PC-9 (cell line): ENCODE measurements at regions not wholly inside any gene's neighbourhood (a gene's known extent, or its start where the extent isn't known, plus 50 kb on each side); places are given as distances from the start of the nearest gene placed in this dataset.

Experiments used
- BruUV-seq: library from RNA; stranded (reverse); fragments of 400-500 nt; replicated peaks from 2 replicates; lab custom pipeline; 2021; lab: Mats Ljungman, UMichigan
- CTCF ChIA-PET: fragments of 300-600 bp; sonication (Branson Sonifier 250); formaldehyde crosslinking; loops from one replicate; lab custom pipeline; 2022; ENCODE audit warnings: antibody characterized with exemption; lab: Charles Lee
- POLR2A ChIA-PET: fragments of 300-600 bp; sonication (Branson Sonifier 250); formaldehyde crosslinking; loops from one replicate; lab custom pipeline; 2022; ENCODE audit warnings: antibody characterized with exemption; ENCODE audit not compliant: unreplicated experiment; lab: Charles Lee
- DNase-seq, 2 experiments: peaks; one replicate each; pipeline versions ENCODE4 v3.0.0 to v3.0.0-alpha.2; 2015 to 2022; ENCODE audit warnings: mixed read lengths in 1 of 2
- H2AFZ ChIP-seq: fragments of 200-600 bp; sonication (generic); 2 replicates; pipeline ENCODE4 v1.8.1; 2017; ENCODE audit warnings: antibody characterized with exemption
- H3F3A ChIP-seq: fragments of 200-600 bp; sonication (generic); 2 replicates; pipeline ENCODE4 v1.8.1; 2017; ENCODE audit warnings: antibody characterized with exemption, mild to moderate bottlenecking, low read depth; ENCODE audit not compliant: insufficient read depth
- H3K27ac ChIP-seq: fragments of 200-600 bp; sonication (generic); 2 replicates; pipeline ENCODE4 v1.6.1; 2016; ENCODE audit warnings: mixed run types
- H3K27me3 ChIP-seq: fragments of 200-600 bp; sonication (generic); 2 replicates; pipeline ENCODE4 v1.6.1; 2016; ENCODE audit warnings: low read depth, mixed run types; ENCODE audit not compliant: insufficient read depth
- H3K36me3 ChIP-seq: fragments of 200-600 bp; sonication (generic); 2 replicates; pipeline ENCODE4 v1.6.1; 2016; ENCODE audit warnings: low read depth, mixed run types
- H3K4me1 ChIP-seq: fragments of 200-600 bp; sonication (generic); replicated peaks from 2 replicates; pipeline ENCODE4 v1.6.1; 2016; ENCODE audit warnings: mixed run types; ENCODE audit not compliant: insufficient read depth
- H3K4me2 ChIP-seq: fragments of 200-600 bp; sonication (generic); 2 replicates; pipeline ENCODE4 v1.6.1; 2017; ENCODE audit warnings: mixed run types
- H3K4me3 ChIP-seq: fragments of 200-600 bp; sonication (generic); 2 replicates; pipeline ENCODE4 v1.6.1; 2016; ENCODE audit warnings: mixed run types
- H3K79me2 ChIP-seq: fragments of 200-600 bp; sonication (generic); 2 replicates; pipeline ENCODE4 v1.6.1; 2017; ENCODE audit warnings: low read depth, mixed run types
- H3K9me2 ChIP-seq: fragments of 200-600 bp; sonication (generic); 2 replicates; pipeline ENCODE4 v1.8.1; 2017; ENCODE audit warnings: mild to moderate bottlenecking; ENCODE audit not compliant: insufficient read depth
- H3K9me3 ChIP-seq: fragments of 200-600 bp; sonication (generic); 2 replicates; pipeline ENCODE4 v1.8.1; 2016; ENCODE audit warnings: low read depth; ENCODE audit not compliant: insufficient read depth
- H4K20me1 ChIP-seq: fragments of 200-600 bp; sonication (generic); 2 replicates; pipeline ENCODE4 v1.8.1; 2017; ENCODE audit not compliant: insufficient read depth
- EZH2 ChIP-seq: fragments of 200-600 bp; sonication (generic); IDR thresholded peaks from 2 replicates; pipeline ENCODE4 v1.8.0; 2017; ENCODE audit warnings: antibody characterized with exemption, low read depth
- intact Hi-C: fragments of 100-400 bp; cut with micrococcal nuclease; formaldehyde crosslinking; loops from one replicate; pipeline ENCODE4 v1.10.0; 2022; ENCODE audit not compliant: unreplicated experiment
- TF ChIP-seq, protein P1 (sequence below): fragments of 200-600 bp; sonication (generic); conservative IDR thresholded peaks from 2 replicates; pipeline ENCODE4 v1.6.1; 2017; ENCODE audit warnings: mixed run types, antibody characterized with exemption, mild to moderate bottlenecking, moderate library complexity

DNA sequence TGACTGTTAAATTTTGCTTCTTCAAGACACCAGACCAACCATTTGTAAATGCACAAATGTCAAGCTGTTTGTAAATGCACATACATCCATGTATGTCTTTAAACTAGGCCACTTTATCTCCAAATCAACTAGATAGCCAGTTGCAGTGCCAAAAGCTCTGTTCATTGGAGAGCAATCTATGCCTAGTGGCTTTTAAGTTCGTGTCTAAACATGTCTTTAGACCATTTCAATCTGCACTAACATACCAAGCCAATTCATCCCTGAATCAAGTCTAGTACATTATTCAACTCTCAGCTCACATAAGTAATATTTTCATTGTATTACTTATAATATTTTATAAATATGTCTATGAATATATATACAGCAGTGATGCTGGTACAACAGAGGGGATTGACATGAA, 985.9 kb downstream of the CDH18 start:
- H3K9me2 ChIP-seq = no peaks in the 10 kb centered on the region

DNA sequence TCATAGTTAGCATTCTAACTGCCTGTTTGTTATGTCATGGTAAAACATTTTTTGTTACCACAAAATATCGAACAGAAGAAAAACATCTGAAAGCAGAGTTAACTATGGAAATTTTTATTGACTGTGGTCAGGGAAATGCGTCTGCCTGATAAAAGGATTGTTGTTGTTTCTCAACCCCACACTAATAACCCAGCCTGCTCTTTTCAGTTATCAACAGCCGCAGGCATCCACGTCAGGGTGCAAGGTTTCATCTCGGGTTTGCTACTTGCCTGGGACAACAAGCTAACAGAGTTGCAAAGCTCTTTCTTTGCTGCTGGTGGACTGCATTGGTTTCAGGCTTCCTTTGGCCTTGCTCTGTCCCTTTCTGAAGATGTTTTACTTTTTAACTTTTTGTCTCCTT, 969.2 kb downstream of the CDH18 start:
- no peaks in the 10 kb centered on the region for H3K4me1 ChIP-seq
- no peak overlapping the region for H3K4me3 ChIP-seq
- H2AFZ ChIP-seq = no peak overlapping the region
- no peak for DNase-seq
- no peaks in the 10 kb centered on the region for H3K79me2 ChIP-seq
- no peak for TF ChIP-seq EZH2
- TF ChIP-seq, protein P1, sequence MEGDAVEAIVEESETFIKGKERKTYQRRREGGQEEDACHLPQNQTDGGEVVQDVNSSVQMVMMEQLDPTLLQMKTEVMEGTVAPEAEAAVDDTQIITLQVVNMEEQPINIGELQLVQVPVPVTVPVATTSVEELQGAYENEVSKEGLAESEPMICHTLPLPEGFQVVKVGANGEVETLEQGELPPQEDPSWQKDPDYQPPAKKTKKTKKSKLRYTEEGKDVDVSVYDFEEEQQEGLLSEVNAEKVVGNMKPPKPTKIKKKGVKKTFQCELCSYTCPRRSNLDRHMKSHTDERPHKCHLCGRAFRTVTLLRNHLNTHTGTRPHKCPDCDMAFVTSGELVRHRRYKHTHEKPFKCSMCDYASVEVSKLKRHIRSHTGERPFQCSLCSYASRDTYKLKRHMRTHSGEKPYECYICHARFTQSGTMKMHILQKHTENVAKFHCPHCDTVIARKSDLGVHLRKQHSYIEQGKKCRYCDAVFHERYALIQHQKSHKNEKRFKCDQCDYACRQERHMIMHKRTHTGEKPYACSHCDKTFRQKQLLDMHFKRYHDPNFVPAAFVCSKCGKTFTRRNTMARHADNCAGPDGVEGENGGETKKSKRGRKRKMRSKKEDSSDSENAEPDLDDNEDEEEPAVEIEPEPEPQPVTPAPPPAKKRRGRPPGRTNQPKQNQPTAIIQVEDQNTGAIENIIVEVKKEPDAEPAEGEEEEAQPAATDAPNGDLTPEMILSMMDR = no peak
- no TSS peak for BruUV-seq
- ChIA-PET POLR2A (no interaction called here), CTCF (no interaction called here)
- H3K9me3 ChIP-seq = no peaks in the 10 kb centered on the region
- no peak overlapping the region for H3K27ac ChIP-seq
- H3K27me3 ChIP-seq = no peaks in the 10 kb centered on the region
- no peaks in the 10 kb centered on the region for H3K36me3 ChIP-seq
- intact Hi-C loops = no loop called here
- no peaks in the 10 kb centered on the region for H3F3A ChIP-seq
- no peaks in the 10 kb centered on the region for H4K20me1 ChIP-seq
- H3K4me2 ChIP-seq = no peak overlapping the region
- no peaks in the 10 kb centered on the region for H3K9me2 ChIP-seq

More for the DNA sequence above, 985.9 kb downstream of the CDH18 start:
- no peak overlapping the region for H3K4me2 ChIP-seq
- DNase-seq = no peak
- H3K4me3 ChIP-seq = no peak overlapping the region
- ChIA-PET POLR2A (no interaction called here), CTCF (no interaction called here)
- TF ChIP-seq, protein P1 = no peak
- no peak for TF ChIP-seq EZH2
- no peak overlapping the region for H3K27ac ChIP-seq
- intact Hi-C loops = no loop called here
- no peaks in the 10 kb centered on the region for H3K36me3 ChIP-seq
- H3F3A ChIP-seq = no peaks in the 10 kb centered on the region
- H4K20me1 ChIP-seq = no peaks in the 10 kb centered on the region
- no TSS peak for BruUV-seq
- H3K27me3 ChIP-seq = no peaks in the 10 kb centered on the region
- no peaks in the 10 kb centered on the region for H3K9me3 ChIP-seq
- H2AFZ ChIP-seq = no peak overlapping the region
- no peaks in the 10 kb centered on the region for H3K79me2 ChIP-seq
- no peaks in the 10 kb centered on the region for H3K4me1 ChIP-seq

DNA sequence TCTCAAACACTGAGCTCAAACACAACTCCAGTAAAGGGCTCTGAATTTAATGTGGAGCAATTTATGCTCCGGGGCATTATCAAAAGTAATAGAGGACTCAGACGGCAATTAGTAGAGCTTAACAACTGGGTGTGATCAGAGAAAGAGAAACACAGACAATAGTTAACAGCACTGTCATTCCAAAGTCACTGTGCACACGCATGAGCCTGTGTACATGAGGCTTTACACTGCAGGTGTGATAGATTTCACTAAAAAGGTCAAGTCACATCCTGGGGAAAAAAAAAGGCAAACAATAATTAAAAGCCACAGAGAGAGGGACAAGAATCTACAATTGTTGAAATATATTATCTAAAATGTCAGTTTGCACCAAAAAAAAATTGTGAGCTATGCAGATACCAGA, 956.5 kb downstream of the CDH18 start:
- no peak overlapping the region for H3K27ac ChIP-seq
- intact Hi-C loops = no loop called here
- no peak overlapping the region for H3K4me2 ChIP-seq
- no peaks in the 10 kb centered on the region for H4K20me1 ChIP-seq
- TF ChIP-seq EZH2 = no peak
- TF ChIP-seq, protein P1 = no peak
- no peaks in the 10 kb centered on the region for H3K4me1 ChIP-seq
- no peaks in the 10 kb centered on the region for H3K9me2 ChIP-seq
- BruUV-seq = no TSS peak
- no peak for DNase-seq
- H3K9me3 ChIP-seq = no peaks in the 10 kb centered on the region
- no peaks in the 10 kb centered on the region for H3F3A ChIP-seq
- H3K36me3 ChIP-seq = no peaks in the 10 kb centered on the region
- no peaks in the 10 kb centered on the region for H3K79me2 ChIP-seq
- H3K4me3 ChIP-seq = no peak overlapping the region
- no peak overlapping the region for H2AFZ ChIP-seq
- H3K27me3 ChIP-seq = no peaks in the 10 kb centered on the region
- ChIA-PET CTCF (no interaction called here), POLR2A (no interaction called here)
